ENCODE measurements at regions not wholly inside any gene's neighbourhood (a gene's known extent, or its start where the extent isn't known, plus 50 kb on each side); places are given as distances from the start of the nearest gene placed in this dataset.

DNA sequence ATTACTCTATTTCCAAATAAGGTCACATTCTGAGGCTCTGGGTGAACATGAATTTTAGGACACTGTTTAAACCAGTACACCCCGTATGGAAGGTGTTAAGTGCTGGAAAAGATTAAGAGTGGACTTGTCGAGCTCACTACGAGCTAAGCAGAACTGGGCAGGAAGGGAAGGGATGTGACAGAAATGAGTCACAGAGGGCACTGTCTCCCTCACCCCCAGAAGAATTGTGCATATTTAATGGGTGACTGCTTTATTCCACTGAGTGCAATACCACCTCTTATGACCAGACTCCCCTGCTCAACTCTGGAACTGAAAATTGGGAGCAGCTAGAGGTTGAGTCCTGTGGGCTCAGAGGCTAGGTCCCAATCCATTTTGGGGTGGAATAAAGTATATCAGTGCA is 187.4 kb upstream of the RPS6KA3 start:
- TF ChIP-seq, protein P1, sequence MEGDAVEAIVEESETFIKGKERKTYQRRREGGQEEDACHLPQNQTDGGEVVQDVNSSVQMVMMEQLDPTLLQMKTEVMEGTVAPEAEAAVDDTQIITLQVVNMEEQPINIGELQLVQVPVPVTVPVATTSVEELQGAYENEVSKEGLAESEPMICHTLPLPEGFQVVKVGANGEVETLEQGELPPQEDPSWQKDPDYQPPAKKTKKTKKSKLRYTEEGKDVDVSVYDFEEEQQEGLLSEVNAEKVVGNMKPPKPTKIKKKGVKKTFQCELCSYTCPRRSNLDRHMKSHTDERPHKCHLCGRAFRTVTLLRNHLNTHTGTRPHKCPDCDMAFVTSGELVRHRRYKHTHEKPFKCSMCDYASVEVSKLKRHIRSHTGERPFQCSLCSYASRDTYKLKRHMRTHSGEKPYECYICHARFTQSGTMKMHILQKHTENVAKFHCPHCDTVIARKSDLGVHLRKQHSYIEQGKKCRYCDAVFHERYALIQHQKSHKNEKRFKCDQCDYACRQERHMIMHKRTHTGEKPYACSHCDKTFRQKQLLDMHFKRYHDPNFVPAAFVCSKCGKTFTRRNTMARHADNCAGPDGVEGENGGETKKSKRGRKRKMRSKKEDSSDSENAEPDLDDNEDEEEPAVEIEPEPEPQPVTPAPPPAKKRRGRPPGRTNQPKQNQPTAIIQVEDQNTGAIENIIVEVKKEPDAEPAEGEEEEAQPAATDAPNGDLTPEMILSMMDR (conservative IDR thresholded peaks at IDR 0.05; ENCODE audit: control insufficient read depth, insufficient read depth, low read depth, low read length) = no peak
- DNase-seq (ENCODE audit: low read depth) = peak; percentile 18
- no peak overlapping the region for H3K4me3 ChIP-seq (ENCODE audit: control insufficient read depth, low read depth, low read length)

DNA sequence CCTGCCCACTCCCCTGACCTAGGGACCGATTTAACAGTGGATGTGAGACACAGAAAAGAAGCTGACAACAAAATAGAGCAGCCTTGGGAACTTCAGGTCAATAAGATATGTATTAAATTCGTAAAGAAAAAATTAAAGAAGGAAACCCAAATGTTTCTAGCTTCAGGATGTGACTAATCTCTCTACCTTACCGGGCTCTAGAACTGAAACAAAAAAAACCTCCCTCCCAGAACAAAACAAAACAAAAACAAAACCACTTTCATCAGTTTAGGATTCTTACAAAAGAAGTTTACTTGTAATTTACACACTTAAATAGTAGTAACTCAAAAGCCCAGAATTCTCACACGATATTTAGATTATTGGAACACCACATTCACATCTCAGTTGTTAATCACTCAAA is 185.8 kb upstream of the RPS6KA3 start:
- TF ChIP-seq, protein P1 (conservative IDR thresholded peaks at IDR 0.05; ENCODE audit: control insufficient read depth, insufficient read depth, low read depth, low read length) = no peak
- DNase-seq (ENCODE audit: low read depth) = no peak
- no peak overlapping the region for H3K4me3 ChIP-seq (ENCODE audit: control insufficient read depth, low read depth, low read length)

DNA sequence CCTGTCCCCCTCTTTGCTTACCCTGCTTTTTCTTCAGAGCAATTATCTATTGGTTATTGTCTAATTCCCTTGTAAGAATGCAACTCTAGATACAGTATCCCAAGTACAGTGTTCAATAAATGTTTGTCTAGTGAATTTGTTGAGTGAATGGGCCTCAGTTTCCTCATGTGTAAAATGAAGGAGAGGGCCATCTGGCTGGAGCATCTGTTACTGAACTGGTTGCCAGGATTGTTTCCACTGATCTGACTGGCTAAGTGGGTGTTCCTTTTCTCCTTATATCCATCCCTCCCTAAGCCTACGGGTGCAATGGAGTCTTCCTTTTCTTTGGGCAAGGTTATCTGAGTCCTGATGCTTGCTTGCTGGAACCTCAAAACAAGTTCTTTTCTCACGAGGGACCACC is 185.2 kb upstream of the RPS6KA3 start:
- TF ChIP-seq, protein P1 (conservative IDR thresholded peaks at IDR 0.05; ENCODE audit: control insufficient read depth, insufficient read depth, low read depth, low read length) = no peak
- H3K4me3 ChIP-seq (ENCODE audit: control insufficient read depth, low read depth, low read length) = no peak overlapping the region
- no peak for DNase-seq (ENCODE audit: low read depth)

DNA sequence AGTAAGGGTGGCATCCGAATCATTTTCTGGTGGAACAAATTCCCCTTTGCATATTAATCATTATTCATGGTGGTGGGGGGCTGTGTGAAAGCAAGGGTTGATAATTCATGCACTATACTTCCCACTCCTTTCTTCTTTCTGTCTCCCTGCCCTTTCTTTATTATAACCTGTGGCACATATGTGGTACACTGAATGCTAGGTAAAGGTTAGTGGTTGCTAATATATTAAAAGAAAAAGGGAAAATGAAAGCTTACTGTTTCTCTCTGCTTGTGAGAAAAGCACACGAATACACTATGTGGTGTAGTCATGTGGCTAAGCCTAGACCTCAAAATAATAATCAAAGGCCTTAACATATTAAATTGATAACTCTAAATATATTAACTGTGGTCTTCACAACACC is 178.4 kb upstream of the RPS6KA3 start:
- no peak for DNase-seq (ENCODE audit: low read depth)
- TF ChIP-seq, protein P1 (conservative IDR thresholded peaks at IDR 0.05; ENCODE audit: control insufficient read depth, insufficient read depth, low read depth, low read length) = no peak
- no peak overlapping the region for H3K4me3 ChIP-seq (ENCODE audit: control insufficient read depth, low read depth, low read length)

DNA sequence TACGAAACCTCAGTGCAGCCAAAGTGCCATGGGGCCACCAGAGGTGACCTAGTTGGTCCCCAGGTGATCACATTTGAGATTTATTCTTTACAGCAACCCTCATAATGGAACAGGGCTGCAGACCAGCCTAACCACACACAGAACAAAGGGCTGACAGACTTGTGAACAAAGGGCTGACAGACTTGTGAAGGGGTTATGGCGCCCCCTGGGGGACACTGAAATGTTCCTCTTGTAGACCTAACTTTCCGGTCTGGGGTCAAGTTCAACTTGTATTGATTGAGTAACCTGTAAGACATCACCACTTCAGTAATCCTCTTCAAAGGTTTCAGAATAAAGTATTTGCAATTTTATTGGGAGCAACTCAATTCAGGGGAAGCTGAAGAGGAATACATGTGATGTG is 175.9 kb upstream of the RPS6KA3 start:
- H3K4me3 ChIP-seq (ENCODE audit: control insufficient read depth, low read depth, low read length) = no peak overlapping the region
- TF ChIP-seq, protein P1 (conservative IDR thresholded peaks at IDR 0.05; ENCODE audit: control insufficient read depth, insufficient read depth, low read depth, low read length) = peak; percentile 63
- peak; percentile 82 for DNase-seq (ENCODE audit: low read depth)

DNA sequence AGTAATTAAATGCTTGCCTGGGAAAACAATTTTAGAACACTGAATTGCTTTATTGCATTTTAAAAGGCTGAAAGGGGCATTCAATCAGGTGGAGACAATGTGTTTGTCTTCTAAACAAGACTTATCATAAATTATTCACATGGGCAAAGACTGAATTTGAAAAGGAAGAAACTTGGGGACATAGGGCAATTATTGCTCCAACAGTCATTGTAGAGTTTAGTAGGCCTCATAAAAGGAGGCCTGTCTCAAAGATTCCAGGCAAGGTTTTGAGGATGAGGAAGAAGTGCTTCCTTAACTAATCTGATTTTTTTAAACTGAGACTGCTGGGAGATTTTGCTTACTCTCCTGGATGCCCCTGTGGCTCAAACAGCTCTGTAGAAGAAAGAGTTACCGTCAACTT is 174.4 kb upstream of the RPS6KA3 start:
- DNase-seq (ENCODE audit: low read depth) = no peak
- no peak overlapping the region for H3K4me3 ChIP-seq (ENCODE audit: control insufficient read depth, low read depth, low read length)
- TF ChIP-seq, protein P1 (conservative IDR thresholded peaks at IDR 0.05; ENCODE audit: control insufficient read depth, insufficient read depth, low read depth, low read length) = no peak

DNA sequence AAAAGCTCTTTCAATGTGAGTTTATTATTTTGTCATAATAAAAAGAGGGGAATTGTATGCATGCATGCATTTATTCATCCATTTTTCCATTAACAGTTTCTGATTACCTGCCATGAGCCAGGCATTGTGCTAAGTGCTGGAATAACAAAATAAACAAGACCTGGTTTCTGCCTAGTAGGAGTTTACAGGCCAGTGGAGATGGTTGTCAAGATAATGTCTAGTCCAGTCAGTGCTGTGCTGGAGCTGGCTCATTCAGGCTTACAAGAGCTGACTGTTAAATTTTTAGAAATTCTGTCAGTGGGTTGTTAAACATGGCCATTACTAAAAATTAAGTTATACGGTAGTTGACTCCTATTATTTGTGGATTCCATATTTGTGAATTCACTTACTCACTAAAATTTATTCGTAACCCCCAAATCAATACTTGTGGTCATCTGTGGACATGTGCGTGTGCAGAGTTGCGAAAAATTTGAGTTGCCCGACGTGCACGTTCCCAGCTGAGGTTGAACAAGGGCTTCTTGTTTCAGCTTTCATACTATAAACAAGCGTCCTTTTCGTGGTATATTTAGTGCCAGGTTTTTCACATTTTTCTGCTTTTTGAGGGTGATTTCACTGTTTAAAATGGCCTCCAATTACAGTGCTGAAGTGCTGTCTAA is 172.3 kb upstream of the RPS6KA3 start:
- no peak overlapping the region for H3K4me3 ChIP-seq (ENCODE audit: control insufficient read depth, low read depth, low read length)
- DNase-seq (ENCODE audit: low read depth) = no peak
- TF ChIP-seq, protein P1 (conservative IDR thresholded peaks at IDR 0.05; ENCODE audit: control insufficient read depth, insufficient read depth, low read depth, low read length) = no peak

All from fibroblast of mammary gland (primary cell).